CD4-positive, alpha-beta T cell treated with Interleukin-12 subunit alpha and Interleukin-12 subunit beta, for 1 hour (primary cell): ENCODE measurements at regions not wholly inside any gene's neighbourhood (a gene's known extent, or its start where the extent isn't known, plus 50 kb on each side); places are given as distances from the start of the nearest gene placed in this dataset.

Source experiments
- DNase-seq: peaks from one replicate; pipeline ENCODE4 v3.0.0-alpha.2; 2020

DNA sequence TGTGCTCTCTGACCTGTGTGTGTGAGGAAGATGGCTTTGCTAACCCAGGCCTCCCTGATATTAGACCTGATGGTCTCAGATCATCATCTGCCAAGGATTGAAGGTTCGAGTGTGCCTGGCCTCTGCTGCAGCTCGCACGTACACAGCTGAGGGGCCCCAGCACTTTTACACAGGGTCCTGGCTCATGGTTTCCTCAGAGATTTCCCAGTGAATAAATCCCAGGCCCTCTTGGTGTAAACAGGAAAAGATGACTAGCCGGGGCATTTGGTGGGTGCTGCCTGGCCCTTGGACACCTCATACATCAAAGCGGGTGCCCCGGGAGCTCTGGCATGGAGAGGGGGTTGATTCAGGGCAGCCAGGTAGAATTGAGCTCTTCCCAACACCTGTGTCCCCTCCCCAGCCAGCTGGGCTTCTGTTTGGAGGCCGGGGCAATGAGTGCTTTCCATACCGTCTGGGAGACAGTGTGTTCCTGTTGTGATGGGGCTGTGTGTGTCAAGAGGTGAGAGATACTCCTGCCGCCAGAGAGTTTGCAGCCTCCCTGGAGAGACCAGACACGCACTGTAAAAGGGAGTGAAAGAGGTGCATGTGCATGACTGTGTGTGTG, 72.5 kb upstream of the TLE3 start:
- DNase-seq = no peak

DNA sequence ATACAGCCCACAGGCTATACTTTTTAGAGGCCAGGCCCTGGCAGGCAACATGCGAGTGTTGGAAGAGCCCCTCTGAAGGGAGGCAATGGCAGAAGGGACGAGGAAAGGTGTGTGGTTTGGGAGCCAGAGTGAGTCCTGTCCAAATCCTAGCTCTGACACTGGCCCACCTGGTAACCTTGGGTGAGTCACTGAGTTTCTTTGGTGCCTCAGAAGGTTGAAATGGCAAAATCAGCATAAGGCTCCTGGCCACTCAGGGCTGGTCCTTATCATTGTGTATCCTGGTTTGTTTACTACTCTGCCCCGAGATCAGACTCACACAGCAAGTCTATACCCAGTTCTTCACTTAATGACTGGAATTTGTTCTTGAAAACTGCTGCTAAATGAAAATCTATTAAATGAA, 71.4 kb upstream of the TLE3 start:
- DNase-seq = no peak

DNA sequence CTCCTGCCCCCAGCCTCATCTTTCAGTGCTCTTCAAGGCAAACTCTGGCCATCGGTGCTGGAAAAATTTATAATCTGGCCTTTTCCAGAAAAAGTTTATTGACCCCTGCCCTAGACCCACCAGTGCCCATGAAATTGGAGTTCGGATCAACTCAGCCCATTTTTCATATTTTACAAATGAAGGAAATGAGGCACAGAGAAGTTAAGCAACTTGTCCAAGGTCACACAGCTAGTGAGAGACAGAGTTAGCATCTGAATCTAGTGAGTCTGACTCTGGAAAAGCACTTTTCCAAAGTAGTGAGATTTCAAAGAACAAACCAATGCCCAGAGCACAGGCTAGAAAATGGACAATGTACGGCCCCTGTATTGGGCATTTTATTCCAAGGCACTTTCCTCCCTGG, 69.4 kb upstream of the TLE3 start:
- no peak for DNase-seq

GRCh38 chr15:70166506-70167087, 68.9 kb upstream of the TLE3 start:
- no peak for DNase-seq

- DNase-seq = no peak
These were observed 68.1 kb upstream of the TLE3 start for GRCh38 chr15:70165716-70166284.

DNA sequence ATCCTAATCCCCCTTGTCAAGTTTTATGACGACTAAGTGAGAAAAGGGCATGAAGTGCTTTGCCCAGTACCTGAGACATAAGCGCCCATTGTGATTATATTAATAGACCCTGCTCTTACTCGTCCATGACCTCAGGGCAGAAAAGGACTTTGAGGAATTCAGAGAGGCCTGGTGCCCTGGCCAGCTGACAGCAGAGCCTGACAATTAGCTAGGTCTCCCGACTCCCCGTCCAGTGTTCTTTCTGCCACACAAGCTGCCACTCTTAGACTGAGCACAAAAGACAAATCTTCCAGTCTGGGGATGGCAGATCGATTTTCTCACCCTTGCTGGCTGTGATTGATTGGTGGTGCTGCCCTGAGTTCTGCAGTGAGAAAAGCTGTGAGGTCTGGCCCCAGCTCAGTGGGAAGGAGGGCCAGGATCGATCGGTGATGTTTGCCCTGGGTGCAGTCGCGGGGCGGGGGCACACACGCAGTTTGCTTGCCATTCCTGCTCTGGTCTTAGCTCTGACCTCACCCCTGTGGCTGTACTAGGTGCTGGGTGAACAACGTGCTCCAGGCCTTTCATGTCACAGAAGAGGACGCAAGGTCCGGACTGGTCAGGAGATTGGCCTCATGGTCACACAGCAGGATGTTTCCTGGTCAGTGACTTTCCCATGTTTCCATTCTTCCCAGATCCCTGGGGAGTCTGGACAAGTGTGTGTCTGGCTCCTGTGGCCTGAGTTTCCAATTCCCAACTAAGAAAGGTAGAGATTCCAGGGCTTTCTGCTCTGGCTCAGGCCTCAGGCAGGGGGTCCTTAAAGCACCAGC, 67.4 kb upstream of the TLE3 start:
- DNase-seq = no peak

DNA sequence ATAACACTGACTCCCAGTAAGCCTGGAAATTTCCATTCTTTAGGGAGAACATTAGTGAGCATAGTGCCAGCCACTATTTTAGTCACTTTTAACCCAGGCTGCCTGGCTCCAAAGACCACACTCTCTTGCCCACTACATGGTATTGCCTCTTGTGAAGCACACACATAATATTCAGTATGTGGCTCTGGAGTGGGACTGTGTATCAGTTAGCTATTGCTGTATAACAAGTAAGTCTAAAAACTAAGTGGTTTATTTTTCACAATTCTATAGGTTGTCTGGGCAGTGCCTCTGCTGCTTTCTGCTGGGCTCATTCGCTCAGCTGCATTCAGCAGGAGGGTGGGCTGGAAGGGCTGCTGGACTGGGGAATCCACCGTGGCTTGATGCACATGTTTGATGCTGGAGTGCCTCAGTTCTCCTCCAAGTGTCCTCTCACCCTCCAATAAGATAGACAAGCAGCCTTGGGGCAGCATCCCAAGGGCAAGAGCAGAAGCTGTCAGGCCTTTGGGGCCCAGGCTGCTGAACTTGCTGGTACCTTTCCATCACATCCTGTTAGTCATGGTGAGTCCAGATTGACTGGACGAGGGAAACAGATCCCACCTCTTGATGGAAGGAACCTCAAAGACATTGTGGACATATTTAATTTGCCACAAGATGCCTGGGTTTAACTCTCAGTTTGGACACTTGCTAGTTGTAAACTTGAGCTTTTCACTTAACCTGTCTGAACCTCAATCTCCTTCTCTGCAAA, 66.6 kb upstream of the TLE3 start:
- DNase-seq = no peak

DNA sequence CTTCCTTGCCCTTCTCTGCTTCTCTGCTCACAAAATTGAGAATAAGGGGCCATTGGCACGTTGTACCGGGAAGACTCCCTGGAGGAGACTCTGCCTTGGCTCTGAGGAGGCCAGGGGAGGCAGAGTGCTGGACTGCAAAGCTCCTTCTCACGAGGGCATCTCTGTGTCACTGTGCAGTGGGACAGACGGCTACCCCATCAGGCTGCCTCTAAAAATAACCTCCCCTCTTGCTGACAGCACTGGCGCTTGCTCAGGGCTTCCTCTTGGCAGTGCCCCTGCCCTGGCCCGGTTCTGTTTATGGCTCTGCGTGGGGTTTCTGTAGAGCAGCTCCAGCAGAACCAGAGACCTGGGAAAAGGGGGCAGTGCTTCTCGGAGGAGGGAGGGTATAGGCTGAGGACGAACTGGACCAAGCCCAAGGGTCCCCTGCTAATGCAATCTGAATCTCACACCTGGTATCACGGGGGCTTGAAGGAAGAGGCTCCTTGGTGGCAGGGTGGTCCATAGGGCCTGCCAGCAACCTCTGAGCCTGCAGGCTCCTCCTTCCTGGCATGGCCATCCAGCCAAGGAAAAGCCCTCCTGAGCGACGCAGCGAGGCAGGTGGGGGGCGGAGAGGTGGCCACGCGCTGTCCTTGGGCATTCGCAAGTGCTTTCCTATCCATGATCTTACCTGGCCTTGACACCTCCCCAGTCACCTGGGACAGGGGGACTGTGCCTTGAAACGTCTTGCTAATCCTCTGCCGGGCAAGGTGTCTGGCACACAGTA, 63.3 kb upstream of the TLE3 start:
- DNase-seq = no peak

- no peak for DNase-seq
These were observed 62.5 kb upstream of the TLE3 start for GRCh38 chr15:70160267-70160666.

- no peak for DNase-seq
These were observed 61.9 kb upstream of the TLE3 start for GRCh38 chr15:70159713-70160009.

- no peak for DNase-seq
These were observed 61.4 kb upstream of the TLE3 start for GRCh38 chr15:70159001-70159712.

GRCh38 chr15:70158309-70159000, 60.7 kb upstream of the TLE3 start:
- no peak for DNase-seq

GRCh38 chr15:70156671-70157271, 59.1 kb upstream of the TLE3 start:
- no peak for DNase-seq

- no peak for DNase-seq
These were observed 57.1 kb upstream of the TLE3 start for GRCh38 chr15:70154718-70155347.

- no peak for DNase-seq
These were observed 56.4 kb upstream of the TLE3 start for GRCh38 chr15:70153921-70154717.

GRCh38 chr15:70152070-70152480, 54.4 kb upstream of the TLE3 start:
- no peak for DNase-seq

DNA sequence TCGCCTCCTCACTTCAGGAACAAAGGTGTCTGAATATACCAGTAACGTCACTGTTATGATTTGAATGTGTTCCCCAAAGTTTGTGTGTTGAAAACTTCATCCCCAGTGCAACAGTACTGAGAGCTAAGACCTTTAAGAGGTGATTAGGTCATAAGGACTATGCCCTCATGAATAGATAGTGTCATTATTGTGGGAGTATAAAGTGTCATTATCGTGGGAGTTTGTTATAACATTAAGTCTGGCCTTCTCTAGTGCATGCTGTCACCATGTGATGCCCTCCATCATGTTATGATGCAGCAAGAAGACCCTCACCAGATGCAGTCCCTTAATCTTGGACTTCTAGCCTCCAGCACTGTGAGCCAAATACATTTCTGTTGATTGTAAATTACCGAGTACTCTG, 53.7 kb upstream of the TLE3 start:
- no peak for DNase-seq

GRCh38 chr15:70151003-70151402, 53.3 kb upstream of the TLE3 start:
- DNase-seq = no peak

DNA sequence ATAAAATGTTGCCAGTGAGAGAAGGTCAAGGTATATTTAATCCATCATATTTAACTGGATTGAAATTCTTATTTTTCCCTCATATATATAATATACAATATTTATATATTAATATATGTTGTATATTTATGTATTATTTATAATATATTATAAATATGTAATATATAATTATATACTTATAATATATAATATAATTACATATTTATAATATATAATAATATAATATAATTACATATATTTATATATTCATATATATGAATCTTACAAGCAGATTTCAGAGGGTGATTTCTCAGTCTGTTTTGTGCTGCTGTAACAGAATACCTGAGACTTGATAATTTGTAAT, 52.7 kb upstream of the TLE3 start:
- no peak for DNase-seq
